Skeletal muscle satellite cell (primary cell): ENCODE measurements at regions not wholly inside any gene's neighbourhood (a gene's known extent, or its start where the extent isn't known, plus 50 kb on each side); places are given as distances from the start of the nearest gene placed in this dataset.

ENCODE experiments used
- H3K27me3 ChIP-seq: 2 replicates; pipeline ENCODE4 v1.7.0; 2013; ENCODE audit warnings: low read length; ENCODE audit not compliant: control insufficient read depth, insufficient read depth
- H3K36me3 ChIP-seq: 2 replicates; pipeline ENCODE4 v1.7.0; 2013; ENCODE audit warnings: mild to moderate bottlenecking, control low read depth, low read length; ENCODE audit not compliant: insufficient read depth
- H3K4me1 ChIP-seq: 2 replicates; pipeline ENCODE4 v1.7.0; 2013; ENCODE audit warnings: low read length; ENCODE audit not compliant: control insufficient read depth, insufficient read depth
- H3K4me2 ChIP-seq: 2 replicates; pipeline ENCODE4 v1.7.0; 2013; ENCODE audit warnings: mild to moderate bottlenecking, low read length
- H3K4me3 ChIP-seq: 2 replicates; pipeline ENCODE4 v1.7.0; 2013; ENCODE audit warnings: low read length
- H3K9ac ChIP-seq: 2 replicates; pipeline ENCODE4 v1.7.0; 2013; ENCODE audit warnings: mild to moderate bottlenecking, low read depth, low read length, moderate library complexity
- H3K9me3 ChIP-seq: replicated peaks from 2 replicates; pipeline ENCODE4 v1.7.0; 2013; ENCODE audit warnings: mild to moderate bottlenecking, control low read depth, low read length

DNA sequence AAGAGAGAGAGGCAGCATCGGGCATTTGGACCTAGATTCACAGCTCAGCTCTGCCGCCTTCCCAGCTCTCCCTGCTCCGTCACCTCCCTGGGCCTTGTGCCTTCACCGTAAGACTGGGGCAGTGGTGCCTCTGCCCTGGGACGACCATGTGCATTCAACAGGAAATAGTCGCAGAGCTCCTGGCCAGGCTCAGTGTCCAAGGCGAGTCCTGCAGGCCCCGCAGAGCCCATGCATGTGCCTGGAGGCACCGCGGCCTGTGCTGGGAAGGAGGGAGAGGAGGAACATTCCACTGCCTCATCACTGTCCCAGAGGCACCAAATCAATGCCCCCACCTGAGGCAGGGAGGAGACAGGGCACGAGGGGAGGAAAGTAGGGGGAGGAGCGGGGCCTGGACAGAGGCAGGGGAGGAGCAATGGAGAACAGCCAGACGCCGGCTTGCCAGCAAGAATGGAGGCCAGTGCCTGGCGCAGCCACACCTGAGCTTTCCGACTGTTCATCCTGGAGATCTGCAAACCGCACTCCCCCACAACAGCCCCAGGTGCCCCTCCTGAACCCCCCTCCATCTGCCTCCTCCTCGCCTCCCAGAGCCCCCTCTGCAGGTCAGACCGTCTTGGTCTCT is 74.4 kb upstream of the PRR5 start:
- Histone ChIP-seq H3K9ac (no peak overlapping the region), H3K4me1 (no peaks in the 10 kb centered on the region), H3K4me3 (no peak overlapping the region), H3K9me3 (no peaks in the 10 kb centered on the region), H3K4me2 (no peak overlapping the region), H3K27me3 (peaks cover 14% of the 10 kb centered on the region), H3K36me3 (no peaks in the 10 kb centered on the region)

DNA sequence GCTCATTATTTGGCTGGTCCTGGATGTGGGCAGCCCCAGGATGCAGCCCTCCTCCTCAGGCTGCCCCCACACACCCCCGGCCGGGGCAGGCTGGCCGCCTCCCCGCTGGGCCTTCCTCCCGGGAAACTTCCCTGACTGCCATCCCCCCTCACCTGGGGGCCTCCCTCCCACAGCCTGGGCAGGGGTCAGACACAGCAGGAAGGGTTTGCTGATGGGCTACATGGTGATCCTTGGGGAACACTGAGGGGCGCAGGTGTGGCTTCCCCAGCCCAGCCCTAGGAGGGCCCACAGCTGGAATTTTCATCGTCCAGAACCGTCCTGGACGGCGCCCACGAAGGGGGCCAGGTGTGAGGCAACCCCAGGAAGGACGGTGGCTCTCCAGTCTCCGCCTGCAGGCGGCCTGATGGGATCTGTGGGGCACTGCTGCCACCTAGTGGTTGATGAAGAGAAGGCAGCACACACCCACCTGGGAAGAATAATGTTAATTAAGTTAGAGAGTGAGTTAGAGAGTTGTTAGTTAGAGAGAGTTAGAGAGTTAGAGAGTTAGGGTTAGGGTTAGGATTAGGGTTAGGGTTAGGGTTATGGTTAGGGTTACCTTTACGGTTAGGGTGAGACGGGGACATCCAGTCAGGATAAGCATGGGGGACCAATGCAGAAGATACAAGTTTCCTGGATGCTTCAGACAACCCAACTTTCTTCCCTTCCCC is 75.9 kb upstream of the PRR5 start:
- H3K9ac ChIP-seq = no peak overlapping the region
- H3K4me3 ChIP-seq = no peak overlapping the region
- peaks cover 10% of the 10 kb centered on the region for H3K27me3 ChIP-seq
- no peak overlapping the region for H3K4me2 ChIP-seq
- no peaks in the 10 kb centered on the region for H3K36me3 ChIP-seq
- H3K9me3 ChIP-seq = no peaks in the 10 kb centered on the region
- H3K4me1 ChIP-seq = no peaks in the 10 kb centered on the region

DNA sequence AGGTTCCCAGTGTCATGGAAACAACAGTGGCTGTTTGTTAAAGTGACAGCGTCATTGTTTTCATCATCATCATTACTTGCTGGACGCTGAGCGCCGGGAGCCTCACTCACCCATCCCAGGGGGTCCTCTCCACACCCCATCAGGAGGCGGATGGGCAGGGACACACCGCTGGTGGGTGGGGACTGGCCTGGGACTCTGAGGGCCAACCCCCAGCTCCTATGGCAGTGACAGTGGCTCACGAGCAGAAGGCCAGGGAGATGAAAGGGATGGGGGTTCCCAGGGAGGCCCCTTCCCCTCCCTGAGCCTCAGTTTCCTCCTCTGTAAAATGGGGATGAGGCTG is 76.6 kb upstream of the PRR5 start:
- H3K36me3 ChIP-seq = no peaks in the 10 kb centered on the region
- H3K4me1 ChIP-seq = peaks cover under 1% of the 10 kb centered on the region
- no peaks in the 10 kb centered on the region for H3K9me3 ChIP-seq
- H3K9ac ChIP-seq = no peak overlapping the region
- H3K4me3 ChIP-seq = no peak overlapping the region
- peaks cover 15% of the 10 kb centered on the region for H3K27me3 ChIP-seq
- no peak overlapping the region for H3K4me2 ChIP-seq

DNA sequence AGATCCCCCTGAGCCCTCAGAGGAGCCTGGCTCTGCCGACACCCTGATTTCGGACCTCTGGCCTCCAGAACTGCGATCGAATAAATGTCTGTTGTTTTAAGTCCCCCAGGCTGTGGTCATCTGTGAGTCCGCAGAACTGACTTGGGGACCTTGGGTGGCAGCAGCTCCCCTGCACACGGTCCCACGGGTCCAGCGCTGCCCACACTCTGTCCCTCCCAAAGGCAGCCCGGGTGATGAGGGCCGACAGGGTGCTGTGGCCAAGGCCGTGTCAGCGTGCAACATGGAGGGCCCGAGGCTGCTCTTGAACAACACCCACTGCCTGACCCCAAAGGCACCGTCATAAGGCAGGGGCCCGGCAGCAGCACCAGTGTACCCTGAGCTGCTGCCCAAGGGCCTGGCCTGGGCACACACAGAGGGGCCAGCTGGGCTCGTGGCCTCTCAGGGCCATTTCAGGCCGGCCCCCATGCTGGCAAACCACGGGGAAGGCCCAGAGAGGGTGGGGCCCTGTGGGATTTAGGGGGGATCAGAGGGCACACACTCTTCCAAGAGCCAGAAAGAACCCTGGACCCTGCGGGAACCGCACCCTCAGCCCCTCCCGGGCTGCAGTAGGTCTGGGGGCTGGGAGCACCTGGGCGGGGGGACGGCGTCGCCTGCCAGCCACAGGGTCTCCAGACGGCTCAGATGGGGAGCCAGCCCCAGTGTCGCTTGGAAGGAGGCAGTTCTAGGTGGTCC is 77.1 kb upstream of the PRR5 start:
- no peaks in the 10 kb centered on the region for H3K36me3 ChIP-seq
- no peak overlapping the region for H3K9ac ChIP-seq
- H3K9me3 ChIP-seq = no peaks in the 10 kb centered on the region
- H3K27me3 ChIP-seq = peaks cover 15% of the 10 kb centered on the region
- no peak overlapping the region for H3K4me3 ChIP-seq
- H3K4me2 ChIP-seq = no peak overlapping the region
- H3K4me1 ChIP-seq = peaks cover 5% of the 10 kb centered on the region

DNA sequence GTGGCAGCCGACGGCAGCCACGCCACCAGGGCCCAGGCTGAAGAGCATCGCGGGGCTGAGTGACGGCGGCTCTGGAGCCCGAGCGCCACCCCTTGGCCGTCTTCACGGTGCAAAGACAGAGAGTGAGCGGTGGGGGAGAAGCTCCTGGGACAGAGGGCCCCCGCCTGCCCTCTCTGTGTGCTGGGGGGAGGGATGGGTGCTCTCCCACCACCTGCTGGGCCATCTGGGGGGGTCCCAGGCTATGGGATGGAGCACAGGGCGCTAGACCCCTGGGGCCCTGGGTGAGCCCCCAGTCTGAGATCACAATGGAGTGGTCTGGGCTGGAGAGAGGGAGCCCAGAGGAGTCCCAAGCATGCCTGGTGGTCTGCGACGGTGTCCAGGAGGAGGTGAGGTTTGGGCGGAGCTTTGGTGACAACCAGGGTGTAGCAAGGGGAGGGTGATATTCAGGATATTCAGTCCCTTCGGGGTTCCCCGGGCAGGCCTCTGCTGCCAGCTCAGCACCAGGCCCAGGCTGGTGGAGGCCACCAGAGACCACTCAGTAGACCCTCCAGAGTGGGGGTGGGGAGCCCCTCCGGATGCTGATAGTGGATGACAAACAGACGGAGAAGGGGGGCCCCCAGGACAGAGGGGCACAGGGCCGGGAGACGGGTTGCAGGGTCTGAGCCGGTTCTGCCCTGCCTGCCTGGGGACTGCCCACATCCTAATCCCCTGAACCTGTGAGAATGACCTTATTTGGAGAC is 78.1 kb upstream of the PRR5 start:
- Histone ChIP-seq H3K9ac (no peak overlapping the region), H3K27me3 (peaks cover 15% of the 10 kb centered on the region)

DNA sequence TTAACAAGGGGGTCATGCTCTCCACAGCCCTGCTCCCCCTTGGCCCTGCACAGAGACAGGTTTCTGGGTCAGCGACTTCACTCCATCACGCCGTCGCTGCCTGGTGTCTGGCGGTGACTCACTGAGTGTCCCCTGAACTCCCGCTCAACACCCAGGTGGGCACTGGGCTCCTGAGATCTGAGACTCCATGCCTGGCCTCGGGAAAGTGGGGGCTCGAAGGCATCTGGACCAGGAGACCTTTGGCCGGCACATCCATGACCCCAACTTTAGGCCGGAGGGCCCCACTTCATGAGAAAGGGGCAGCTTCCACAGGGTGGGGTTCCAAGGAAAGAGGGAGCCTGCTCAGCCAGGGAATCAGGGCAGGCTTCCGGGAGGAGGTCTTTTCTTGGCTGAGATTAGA is 79.3 kb upstream of the PRR5 start:
- Histone ChIP-seq H3K27me3 (peaks cover 9% of the 10 kb centered on the region), H3K36me3 (no peaks in the 10 kb centered on the region), H3K9ac (no peak overlapping the region), H3K4me1 (peaks cover 5% of the 10 kb centered on the region), H3K4me2 (no peak overlapping the region), H3K9me3 (no peaks in the 10 kb centered on the region), H3K4me3 (no peak overlapping the region)

More for the DNA sequence above, 78.1 kb upstream of the PRR5 start:
- Histone ChIP-seq H3K4me3 (no peak overlapping the region), H3K9me3 (no peaks in the 10 kb centered on the region), H3K36me3 (no peaks in the 10 kb centered on the region), H3K4me2 (no peak overlapping the region), H3K4me1 (peaks cover 5% of the 10 kb centered on the region)

DNA sequence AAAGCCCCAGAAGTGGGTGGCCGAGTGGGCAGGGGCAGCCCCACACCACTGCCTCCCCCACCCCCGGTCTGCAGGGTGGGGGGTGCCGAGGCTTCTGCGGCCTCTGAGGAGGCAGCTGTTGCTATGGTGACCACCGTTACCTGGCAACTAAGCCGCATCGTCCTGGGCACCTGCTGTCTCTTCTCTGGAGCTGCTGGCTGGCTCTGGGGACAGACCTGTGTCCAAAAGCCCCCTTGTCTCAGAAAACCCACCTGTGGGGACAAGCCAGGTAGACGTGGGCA is 79.9 kb upstream of the PRR5 start:
- Histone ChIP-seq H3K9me3 (no peaks in the 10 kb centered on the region), H3K4me2 (no peak overlapping the region), H3K4me3 (no peak overlapping the region), H3K9ac (no peak overlapping the region), H3K4me1 (peaks cover 5% of the 10 kb centered on the region), H3K36me3 (no peaks in the 10 kb centered on the region), H3K27me3 (peaks cover 5% of the 10 kb centered on the region)

DNA sequence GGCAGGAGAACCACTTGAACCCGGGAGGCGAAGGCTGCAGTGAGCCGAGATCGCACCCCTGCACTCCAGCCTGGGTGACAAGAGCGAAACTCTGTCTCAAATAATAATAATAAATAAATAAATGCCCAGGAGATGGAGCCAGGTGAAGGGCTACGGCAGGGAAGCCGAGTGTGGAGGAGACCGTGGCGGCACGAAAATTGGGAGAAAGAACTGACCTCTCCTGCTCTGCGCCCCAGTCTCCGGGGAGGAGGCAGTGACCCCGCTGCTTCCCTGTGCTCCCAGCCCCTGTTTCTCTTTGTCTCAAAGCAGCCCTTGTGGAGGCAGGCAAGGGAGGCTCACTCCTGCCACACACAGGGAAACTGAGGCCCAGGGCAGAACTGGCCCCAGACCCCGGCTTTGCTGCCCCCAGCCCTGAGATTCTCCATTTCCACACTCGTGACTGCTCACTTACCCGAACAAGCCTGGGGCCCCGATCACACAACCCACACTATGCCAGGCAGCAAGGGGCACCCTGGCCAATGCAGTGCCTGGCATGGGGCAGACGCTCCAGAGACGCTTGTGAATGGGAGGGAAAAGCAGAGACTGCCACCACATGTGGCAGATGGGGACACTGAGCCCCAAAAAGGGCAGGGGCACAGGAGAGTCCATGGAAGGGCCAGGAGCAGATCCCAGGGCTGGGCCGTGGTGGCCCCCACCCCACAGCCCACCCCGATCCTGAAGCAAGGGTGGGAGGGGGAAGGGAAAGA is 80.4 kb upstream of the PRR5 start:
- no peak overlapping the region for H3K4me2 ChIP-seq
- H3K27me3 ChIP-seq = peaks cover 5% of the 10 kb centered on the region
- peaks cover 5% of the 10 kb centered on the region for H3K4me1 ChIP-seq
- no peaks in the 10 kb centered on the region for H3K9me3 ChIP-seq
- no peaks in the 10 kb centered on the region for H3K36me3 ChIP-seq
- no peak overlapping the region for H3K9ac ChIP-seq
- H3K4me3 ChIP-seq = no peak overlapping the region

DNA sequence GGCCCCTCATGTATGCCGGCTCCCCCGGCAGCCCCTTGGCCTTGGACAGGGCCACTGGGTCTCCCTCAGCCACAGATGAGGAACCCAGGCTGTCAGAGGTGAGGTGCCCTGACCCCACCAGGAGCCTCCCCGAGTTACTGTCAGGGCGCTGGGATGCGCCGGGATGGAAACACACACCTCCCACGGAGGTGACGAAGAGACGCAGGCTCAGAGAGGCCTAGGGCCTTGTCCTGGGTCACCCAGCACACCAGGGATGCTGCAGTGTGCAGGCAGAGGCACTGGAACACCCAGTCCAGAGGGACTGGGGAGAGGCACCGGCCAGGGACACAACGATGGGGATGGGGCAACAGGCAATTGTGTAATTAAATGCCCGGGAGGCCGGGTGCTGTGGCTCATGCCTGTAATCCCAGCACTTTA is 81.2 kb upstream of the PRR5 start:
- Histone ChIP-seq H3K36me3 (no peaks in the 10 kb centered on the region), H3K9ac (no peak overlapping the region), H3K27me3 (peaks cover 5% of the 10 kb centered on the region), H3K4me1 (peaks cover 5% of the 10 kb centered on the region), H3K4me3 (no peak overlapping the region), H3K9me3 (no peaks in the 10 kb centered on the region), H3K4me2 (no peak overlapping the region)

DNA sequence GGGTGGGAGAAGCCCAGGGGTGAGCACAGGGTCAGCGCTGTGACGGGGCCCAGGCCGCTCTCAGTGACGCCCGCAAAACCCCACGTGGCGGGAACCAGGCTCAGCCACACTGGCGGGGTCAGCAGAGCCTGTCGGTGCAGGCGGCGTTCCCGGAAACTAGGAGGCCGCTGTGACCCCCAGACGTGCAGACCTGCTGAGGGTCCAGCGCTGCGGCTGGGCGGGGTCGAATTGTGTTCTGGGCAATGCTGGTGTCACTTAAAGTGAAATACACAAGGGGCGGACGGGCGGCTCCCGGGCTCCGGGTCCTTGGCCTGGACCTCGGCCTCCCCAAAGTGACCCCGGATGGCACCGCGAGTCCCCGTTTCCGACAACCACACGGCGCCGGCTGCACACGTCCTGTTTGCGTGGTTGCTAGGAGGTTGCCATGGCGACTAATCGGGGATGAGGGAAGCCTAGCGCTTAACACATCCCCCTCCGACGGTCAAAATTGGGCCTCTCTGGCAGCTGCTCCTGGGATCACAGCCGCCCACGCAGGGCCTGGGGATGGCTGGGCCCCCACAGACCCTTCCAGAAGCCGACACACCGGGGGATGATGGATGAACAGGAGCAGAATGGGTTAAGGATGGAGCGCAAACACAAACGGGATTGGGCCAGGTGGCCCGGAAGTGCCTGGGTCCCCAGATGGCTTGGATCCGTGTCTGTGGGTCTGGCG is 81.7 kb upstream of the PRR5 start:
- H3K27me3 ChIP-seq = peaks cover 5% of the 10 kb centered on the region

More for the DNA sequence above, 81.7 kb upstream of the PRR5 start:
- Histone ChIP-seq H3K4me3 (peak overlapping the region; percentile 13), H3K36me3 (no peaks in the 10 kb centered on the region), H3K9me3 (no peaks in the 10 kb centered on the region), H3K4me1 (peaks cover 5% of the 10 kb centered on the region), H3K4me2 (peak overlapping the region; percentile 55), H3K9ac (no peak overlapping the region)
